Peyer's patch (tissue), 4 donors: ENCODE measurements at regions not wholly inside any gene's neighbourhood (a gene's known extent, or its start where the extent isn't known, plus 50 kb on each side); places are given as distances from the start of the nearest gene placed in this dataset.

Experiments used
- CTCF ChIP-seq, 6 experiments: fragments of 450-650 bp in 4 of 6; fragments of 200-600 bp in 2 of 6; sonication (generic) in 1 of 6; IDR thresholded peaks; one replicate each; pipeline ENCODE4 v1.5.1; 2017 to 2019; ENCODE audit warnings: antibody characterized with exemption in 6 of 6, mild to moderate bottlenecking in 3 of 6, moderate library complexity in 1 of 6
- POLR2A ChIP-seq, 2 donors: fragments of 450-650 bp; IDR thresholded peaks; one replicate each; pipeline ENCODE4 v1.5.1; 2017; ENCODE audit warnings: antibody characterized with exemption in 2 of 2, mild to moderate bottlenecking in 2 of 2, moderate library complexity in 2 of 2

DNA sequence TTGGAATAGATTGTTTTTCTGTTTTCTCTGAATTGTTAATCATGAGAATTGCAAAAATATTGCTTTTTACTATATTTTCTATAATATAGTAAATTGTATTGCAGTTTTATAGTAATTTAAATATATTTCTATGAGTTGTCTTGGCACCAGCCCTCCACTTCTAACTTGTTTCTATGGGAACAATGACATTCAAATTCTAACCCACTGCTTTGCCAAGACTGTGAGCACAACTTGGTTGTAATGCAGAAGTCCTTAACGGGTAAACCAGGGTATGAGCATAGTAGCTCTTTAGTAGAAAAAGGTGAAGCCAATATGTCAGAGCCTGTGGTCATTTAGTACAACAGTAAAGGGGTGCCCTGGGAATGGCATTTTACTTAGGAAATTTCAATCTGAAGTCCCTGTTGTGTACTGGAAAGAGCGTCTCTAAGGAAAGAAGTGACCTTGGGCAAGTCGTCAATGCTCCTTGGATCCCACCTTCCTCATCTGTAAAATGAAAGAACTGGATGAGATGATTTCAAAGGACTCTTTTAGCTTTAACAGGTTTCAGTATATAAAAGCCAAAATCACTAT lies 283.3 kb downstream of the ATP23 start:
- no peak for TF ChIP-seq CTCF (IDR thresholded peaks at IDR 0.05)
- no peak for TF ChIP-seq POLR2A (IDR thresholded peaks at IDR 0.05)
